ENCODE measurements at regions not wholly inside any gene's neighbourhood (a gene's known extent, or its start where the extent isn't known, plus 50 kb on each side); places are given as distances from the start of the nearest gene placed in this dataset.
"Not testable (repeated sequence)": the region's sequence is repeated elsewhere in the genome, so short reads cannot be mapped to it uniquely, and the experiment has no call there.

GRCh38 chr5:121503111-121503840 lies 348.4 kb upstream of the FTMT start:
- no peak for DNase-seq

- DNase-seq, result no peak
These were observed 334.7 kb upstream of the FTMT start for GRCh38 chr5:121516997-121517396.

GRCh38 chr5:121525706-121526105 lies 326.0 kb upstream of the FTMT start:
- DNase-seq, result no peak

- no peak for DNase-seq
These were observed 324.8 kb upstream of the FTMT start for GRCh38 chr5:121526908-121527307.

- no peak for DNase-seq
These were observed 317.9 kb upstream of the FTMT start for GRCh38 chr5:121533814-121534213.

- DNase-seq, result no peak
These were observed 300.7 kb upstream of the FTMT start for GRCh38 chr5:121550989-121551388.

GRCh38 chr5:121559832-121560231 lies 291.9 kb upstream of the FTMT start:
- no peak for DNase-seq

- no peak for DNase-seq
These were observed 279.6 kb upstream of the FTMT start for GRCh38 chr5:121572061-121572460.

GRCh38 chr5:121573721-121574382 lies 277.8 kb upstream of the FTMT start:
- no peak for DNase-seq

GRCh38 chr5:121581588-121581987 lies 270.1 kb upstream of the FTMT start:
- DNase-seq, result no peak

- DNase-seq, result no peak
These were observed 254.8 kb upstream of the FTMT start for GRCh38 chr5:121596882-121597281.

GRCh38 chr5:121608826-121609225 lies 242.9 kb upstream of the FTMT start:
- DNase-seq, result no peak

GRCh38 chr5:121624035-121624434 lies 227.6 kb upstream of the FTMT start:
- DNase-seq, result no peak

GRCh38 chr5:121628783-121629182 lies 222.9 kb upstream of the FTMT start:
- no peak for DNase-seq

- DNase-seq, result no peak
These were observed 221.3 kb upstream of the FTMT start for GRCh38 chr5:121630402-121630801.

- DNase-seq, result no peak
These were observed 216.7 kb upstream of the FTMT start for GRCh38 chr5:121634946-121635345.

- DNase-seq, result no peak
These were observed 213.6 kb upstream of the FTMT start for GRCh38 chr5:121638126-121638525.

- DNase-seq, result no peak
These were observed 211.4 kb upstream of the FTMT start for GRCh38 chr5:121640298-121640697.

GRCh38 chr5:121658221-121658620 lies 193.5 kb upstream of the FTMT start:
- DNase-seq, result no peak

- DNase-seq, result no peak
These were observed 191.5 kb upstream of the FTMT start for GRCh38 chr5:121660142-121660541.

GRCh38 chr5:121665542-121665941 lies 186.1 kb upstream of the FTMT start:
- not testable (repeated sequence) for DNase-seq

- no peak for DNase-seq
These were observed 184.4 kb upstream of the FTMT start for GRCh38 chr5:121667292-121667691.

- no peak for DNase-seq
These were observed 183.0 kb upstream of the FTMT start for GRCh38 chr5:121668635-121669034.

- DNase-seq, result no peak
These were observed 180.1 kb upstream of the FTMT start for GRCh38 chr5:121671624-121672023.

- no peak for DNase-seq
These were observed 175.8 kb upstream of the FTMT start for GRCh38 chr5:121675924-121676323.

Measured in activated CD4-positive, alpha-beta T cell treated with anti-CD3 and anti-CD28 coated beads, Interleukin-2, amount 50 U/mL, for 16 hours (primary cell).